ENCODE measurements at regions not wholly inside any gene's neighbourhood (a gene's known extent, or its start where the extent isn't known, plus 50 kb on each side); places are given as distances from the start of the nearest gene placed in this dataset.

GRCh38 chr6:150729188-150729748 is 129.6 kb downstream of the PLEKHG1 start (continued):
- TF ChIP-seq ZSCAN4 (tag by site-specific recombination; IDR thresholded peaks at IDR 0.05) (no peak), GLIS1 (tag by site-specific recombination; IDR thresholded peaks at IDR 0.05) (no peak), BCL11B (tag by site-specific recombination; IDR thresholded peaks at IDR 0.05; ENCODE audit: low read depth) (no peak), ZNF76 (tag by site-specific recombination; IDR thresholded peaks at IDR 0.05; ENCODE audit: borderline replicate concordance, low read depth) (no peak), SP2 (tag by site-specific recombination; IDR thresholded peaks at IDR 0.05) (no peak), ZNF266 (tag by site-specific recombination; IDR thresholded peaks at IDR 0.05; ENCODE audit: low read depth) (no peak), ZNF580 (tag by site-specific recombination; IDR thresholded peaks at IDR 0.05) (no peak), ZNF670 (tag by site-specific recombination; IDR thresholded peaks at IDR 0.05; ENCODE audit: low read depth) (no peak), ZNF391 (tag by site-specific recombination; IDR thresholded peaks at IDR 0.05; ENCODE audit: borderline replicate concordance, low read depth) (no peak), ZNF404 (tag by site-specific recombination; IDR thresholded peaks at IDR 0.05) (no peak), ZNF830 (tag by site-specific recombination; IDR thresholded peaks at IDR 0.05; ENCODE audit: low read depth) (no peak), ZNF785 (tag by site-specific recombination; IDR thresholded peaks at IDR 0.05) (no peak)

- Histone ChIP-seq H3K27ac (ENCODE audit: extremely low read depth, low read depth, low read length) (no peak overlapping the region), H3K4me3 (ENCODE audit: low read depth, low read length) (no peak overlapping the region), H3K36me3 (ENCODE audit: control insufficient read depth in 2 of 2, insufficient read depth in 1 of 2, low read length in 2 of 2) (peaks cover 0 to 11% of the 10 kb centered on the region in 2 experiments; a peak in 2 of 3 replicates), H3K4me1 (ENCODE audit: control insufficient read depth, insufficient read depth, low read length) (peaks cover 9% of the 10 kb centered on the region), H3K9me3 (ENCODE audit: control insufficient read depth, insufficient read depth, low read depth, low read length) (no peaks in the 10 kb centered on the region)
- ChIA-PET CTCF (no interaction called here), POLR2A (interaction anchor here (0.6 kb wide), 1 partner anchor 10 kb away, joined by 3 read pairs; no protein-coding TSS in a partner anchor)
- no peak for TF ChIP-seq YY1 (tag by site-specific recombination; IDR thresholded peaks at IDR 0.05)
- TF ChIP-seq FEZF1 (tag by site-specific recombination; IDR thresholded peaks at IDR 0.05): peak; percentile 65
- peak; percentile 84 for TF ChIP-seq PRDM6 (tag by site-specific recombination; IDR thresholded peaks at IDR 0.05)
- no peak for TF ChIP-seq ZNF843 (tag by site-specific recombination; IDR thresholded peaks at IDR 0.05)
- TF ChIP-seq OSR2 (tag by site-specific recombination; IDR thresholded peaks at IDR 0.05): peak; percentile 75
- no peak for TF ChIP-seq ZNF660 (tag by site-specific recombination; IDR thresholded peaks at IDR 0.05)
- no peak for TF ChIP-seq ZNF654 (tag by site-specific recombination; IDR thresholded peaks at IDR 0.05; ENCODE audit: low read depth)
- TF ChIP-seq ZFP69B (tag by site-specific recombination; IDR thresholded peaks at IDR 0.05): no peak
- TF ChIP-seq ZBTB44 (tag by site-specific recombination; IDR thresholded peaks at IDR 0.05): peak; percentile 89
- peak; percentile 82 for TF ChIP-seq PRDM10 (tag by site-specific recombination; IDR thresholded peaks at IDR 0.05)
- no peak for TF ChIP-seq HOXC10 (CRISPR knock-in tag; IDR thresholded peaks at IDR 0.05)
- no peak for TF ChIP-seq ZNF202 (tag by site-specific recombination; IDR thresholded peaks at IDR 0.05; ENCODE audit: borderline replicate concordance)
These were observed 131.2 kb downstream of the PLEKHG1 start for GRCh38 chr6:150730801-150731457.
